Endothelial cell of umbilical vein (primary cell): ENCODE measurements at regions not wholly inside any gene's neighbourhood (a gene's known extent, or its start where the extent isn't known, plus 50 kb on each side); places are given as distances from the start of the nearest gene placed in this dataset.

ENCODE experiments used
- BruUV-seq: library from RNA; stranded (reverse); fragments of 400-500 nt; replicated peaks from 2 replicates; lab custom pipeline; 2021; lab: Mats Ljungman, UMichigan
- CTCF ChIA-PET: fragments of 300-600, 350-600 bp; sonication (Branson Sonifier 250); formaldehyde crosslinking; loops from one replicate; lab custom pipeline; 2021; ENCODE audit warnings: antibody characterized with exemption, inconsistent platforms; lab: Charles Lee
- POLR2A ChIA-PET: fragments of 300-600, 350-600 bp; sonication (Branson Sonifier 250); formaldehyde crosslinking; loops from one replicate; lab custom pipeline; 2021; ENCODE audit warnings: antibody characterized with exemption, inconsistent platforms; lab: Charles Lee
- DNase-seq: peaks from one replicate; pipeline ENCODE4 v3.0.0-alpha.2; 2011; ENCODE audit warnings: low read depth, low spot score
- FAIRE-seq: peaks from 2 replicates; lab custom pipeline; 2011; peaks lifted over from hg19 to GRCh38; lab: Jason Lieb, UNC
- H2AFZ ChIP-seq: 2 replicates; pipeline ENCODE4 v1.6.0; 2012; ENCODE audit warnings: low read depth, low read length, control low read depth, inconsistent platforms
- H3K27ac ChIP-seq: 2 replicates; pipeline ENCODE4 v1.5.1; 2011; ENCODE audit warnings: low read depth, mild to moderate bottlenecking, control low read depth, low read length, moderate library complexity; ENCODE audit not compliant: insufficient read depth
- H3K27me3 ChIP-seq, 2 experiments: 2 replicates each; pipeline versions ENCODE4 v1.6.0 to v1.6.1; 2011; ENCODE audit warnings: low read length in 2 of 2, mixed read lengths in 1 of 2; ENCODE audit not compliant: control insufficient read depth in 2 of 2, insufficient read depth in 2 of 2
- H3K36me3 ChIP-seq, 2 experiments: 2 replicates in 1 of 2; 3 replicates in 1 of 2; pipeline ENCODE4 v1.5.1; 2011; ENCODE audit warnings: low read length in 2 of 2, mild to moderate bottlenecking in 1 of 2, moderate library complexity in 1 of 2; ENCODE audit not compliant: control insufficient read depth in 2 of 2, insufficient read depth in 2 of 2; ENCODE audit errors: extremely low read depth in 1 of 2
- H3K4me1 ChIP-seq: 3 replicates; pipeline ENCODE4 v1.5.1; 2011; ENCODE audit warnings: mild to moderate bottlenecking, low read length; ENCODE audit not compliant: control insufficient read depth, insufficient read depth; ENCODE audit errors: extremely low read depth
- H3K4me2 ChIP-seq: 2 replicates; pipeline ENCODE4 v1.6.1; 2011; ENCODE audit warnings: low read length, control low read depth, mixed read lengths; ENCODE audit not compliant: insufficient read depth
- H3K4me3 ChIP-seq, 3 experiments: fragments of 200-600 bp in 1 of 3; sonication (generic), shearing (Covaris generic) in 1 of 3; replicated peaks in 1 of 3; 2 replicates each; pipeline ENCODE4 v1.5.1; 2011 to 2016; ENCODE audit warnings: control low read depth in 3 of 3, low read length in 3 of 3, mild to moderate bottlenecking in 2 of 3, inconsistent platforms in 1 of 3, low read depth in 1 of 3, moderate library complexity in 1 of 3; ENCODE audit not compliant: insufficient read depth in 1 of 3
- H3K79me2 ChIP-seq: 2 replicates; pipeline ENCODE4 v1.6.0; 2012; ENCODE audit warnings: low read length, inconsistent platforms; ENCODE audit not compliant: control insufficient read depth, insufficient read depth
- H3K9ac ChIP-seq: replicated peaks from 2 replicates; pipeline ENCODE3; 2011; ENCODE audit warnings: low read length, control low read depth; ENCODE audit not compliant: insufficient read depth; ENCODE audit errors: extremely low read depth
- H3K9me1 ChIP-seq: replicated peaks from 3 replicates; pipeline ENCODE4 v1.6.0; 2011; ENCODE audit warnings: mild to moderate bottlenecking, low read length; ENCODE audit not compliant: control insufficient read depth, insufficient read depth; ENCODE audit errors: extremely low read depth
- H3K9me3 ChIP-seq: replicated peaks from 2 replicates; pipeline ENCODE4 v1.5.1; 2012; ENCODE audit warnings: low read length, inconsistent platforms; ENCODE audit not compliant: control insufficient read depth, insufficient read depth
- H4K20me1 ChIP-seq: replicated peaks from 2 replicates; pipeline ENCODE3; 2011; ENCODE audit warnings: mild to moderate bottlenecking, low read length; ENCODE audit not compliant: control insufficient read depth, insufficient read depth; ENCODE audit errors: extremely low read depth
- CTCF ChIP-seq, 2 donors: IDR thresholded peaks; 1 replicate in 1 of 2; 2 replicates in 1 of 2; pipeline ENCODE4 v1.5.1; 2011; ENCODE audit warnings: low read length in 2 of 2, mild to moderate bottlenecking in 2 of 2, moderate library complexity in 2 of 2, control low read depth in 1 of 2, inconsistent platforms in 1 of 2, low read depth in 1 of 2; ENCODE audit not compliant: insufficient read depth in 1 of 2; ENCODE audit errors: extremely low read depth in 1 of 2
- EZH2 ChIP-seq: IDR thresholded peaks from 2 replicates; pipeline ENCODE4 v1.6.1; 2012; ENCODE audit warnings: borderline replicate concordance, low read depth, mild to moderate bottlenecking, moderate library complexity, low read length, inconsistent platforms; ENCODE audit not compliant: severe bottlenecking
- FOS ChIP-seq: IDR thresholded peaks from 2 replicates; pipeline ENCODE4 v1.6.1; 2011; ENCODE audit warnings: mild to moderate bottlenecking, low read length, moderate library complexity, borderline replicate concordance; ENCODE audit not compliant: insufficient read depth
- GATA2 ChIP-seq: IDR thresholded peaks from 2 replicates; pipeline ENCODE4 v1.7.0; 2011; ENCODE audit warnings: low read depth, mild to moderate bottlenecking, moderate library complexity, mixed read lengths, low read length; ENCODE audit not compliant: insufficient read length, insufficient read depth
- JUN ChIP-seq: IDR thresholded peaks from 2 replicates; pipeline ENCODE4 v1.6.1; 2011; ENCODE audit warnings: borderline replicate concordance, low read depth; ENCODE audit not compliant: insufficient read length, insufficient read depth
- MYC ChIP-seq: IDR thresholded peaks from one replicate; pipeline ENCODE4 v1.6.1; 2011; ENCODE audit warnings: mild to moderate bottlenecking, low read depth, low read length
- POLR2A ChIP-seq: IDR thresholded peaks from 2 replicates; pipeline ENCODE4 v1.6.1; 2012; ENCODE audit warnings: low read depth, mild to moderate bottlenecking, control low read depth, low read length
- POLR2AphosphoS5 ChIP-seq: IDR thresholded peaks from 2 replicates; pipeline ENCODE4 v1.6.1; 2012; ENCODE audit warnings: low read depth, mild to moderate bottlenecking, control low read depth, low read length, moderate library complexity; ENCODE audit not compliant: insufficient read depth
- dilution Hi-C: fragments of 300-500 bp; cut with MboI; formaldehyde crosslinking; loops from one replicate; pipeline ENCODE4 v1.15.0; 2019; ENCODE audit warnings: low sequenced_read_pairs; ENCODE audit not compliant: extremely low pct_ligation_motif_present
- intact Hi-C: fragments of 100-400 bp; cut with micrococcal nuclease; formaldehyde crosslinking; loops from one replicate; pipeline ENCODE4 v1.10.0; 2022
- TF ChIP-seq, protein P1 (sequence below): IDR thresholded peaks from 2 replicates; pipeline ENCODE4 v1.6.1; 2011; ENCODE audit not compliant: insufficient read depth, insufficient read length

DNA sequence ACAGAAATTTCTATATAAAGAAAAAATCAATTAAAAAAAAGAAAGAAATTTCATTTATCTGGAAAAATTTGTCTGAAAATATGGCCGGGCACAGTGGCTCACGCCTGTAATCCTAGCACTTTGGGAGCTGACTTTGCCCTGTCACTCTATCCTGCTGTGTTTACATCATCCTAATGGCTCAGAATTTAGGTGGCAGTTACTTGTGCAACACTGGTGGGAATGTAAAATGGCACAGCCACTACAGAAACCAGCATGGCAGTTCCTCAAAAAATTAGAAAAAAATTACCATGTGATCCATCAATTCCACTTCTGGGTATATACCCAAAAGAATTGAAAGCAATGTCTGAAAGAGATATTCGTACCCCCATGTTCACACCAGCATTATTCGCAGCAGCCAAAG, 405.2 kb upstream of the AUTS2 start:
- no peak overlapping the region for H3K27ac ChIP-seq
- H2AFZ ChIP-seq = no peak overlapping the region
- no peaks in the 10 kb centered on the region for H3K27me3 ChIP-seq
- BruUV-seq = no TSS peak
- no peaks in the 10 kb centered on the region for H3K9me1 ChIP-seq
- H4K20me1 ChIP-seq = no peaks in the 10 kb centered on the region
- H3K79me2 ChIP-seq = no peaks in the 10 kb centered on the region
- ChIA-PET POLR2A (no interaction called here), CTCF (no interaction called here)
- FAIRE-seq (no peak), DNase-seq (no peak)
- H3K9me3 ChIP-seq = no peaks in the 10 kb centered on the region
- no peak overlapping the region for H3K4me3 ChIP-seq
- dilution Hi-C loops = no loop called here
- TF ChIP-seq GATA2 (no peak), EZH2 (no peak), CTCF (IDR thresholded peaks at IDR 0.05; ENCODE audit: extremely low read depth in 1 of 2, insufficient read depth in 1 of 2, low read depth in 1 of 2, low read length in 2 of 2) (no peak), POLR2A (no peak), MYC (no peak), JUN (no peak), POLR2AphosphoS5 (no peak), FOS (no peak)
- TF ChIP-seq, protein P1, sequence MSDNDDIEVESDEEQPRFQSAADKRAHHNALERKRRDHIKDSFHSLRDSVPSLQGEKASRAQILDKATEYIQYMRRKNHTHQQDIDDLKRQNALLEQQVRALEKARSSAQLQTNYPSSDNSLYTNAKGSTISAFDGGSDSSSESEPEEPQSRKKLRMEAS = no peak
- no peaks in the 10 kb centered on the region for H3K4me1 ChIP-seq
- H3K9ac ChIP-seq = no peak overlapping the region
- intact Hi-C loops = no loop called here
- H3K36me3 ChIP-seq = no peaks in the 10 kb centered on the region
- no peak overlapping the region for H3K4me2 ChIP-seq
